Medulla oblongata (tissue), 1 donor: ENCODE measurements at regions not wholly inside any gene's neighbourhood (a gene's known extent, or its start where the extent isn't known, plus 50 kb on each side); places are given as distances from the start of the nearest gene placed in this dataset.
"Not testable (repeated sequence)": the region's sequence is repeated elsewhere in the genome, so short reads cannot be mapped to it uniquely, and the experiment has no call there.

Source experiments
- DNase-seq: peaks from one replicate; pipeline ENCODE4 v3.0.0-alpha.2; 2015; ENCODE audit errors: extremely low spot score

DNA sequence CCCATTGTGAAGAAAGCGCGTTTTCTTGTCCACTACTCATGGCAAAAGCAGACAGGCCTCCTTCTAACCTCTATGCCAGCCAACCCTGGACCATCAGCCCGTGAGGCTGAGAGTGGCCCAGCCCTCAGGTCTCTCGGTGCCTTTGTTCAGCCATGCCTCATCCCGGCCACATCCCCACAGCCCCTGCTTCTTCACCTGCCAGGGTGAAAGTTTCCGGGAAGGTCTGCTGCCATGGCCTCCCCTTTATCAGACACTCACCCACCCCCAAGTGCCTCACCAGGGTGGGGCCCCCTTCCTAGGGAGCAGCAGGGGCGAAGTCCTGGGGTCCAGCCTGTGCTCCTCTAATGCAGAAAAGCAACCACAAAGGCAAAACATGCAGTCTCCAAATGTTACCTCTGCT lies 478.4 kb upstream of the SALL3 start:
- no peak for DNase-seq

DNA sequence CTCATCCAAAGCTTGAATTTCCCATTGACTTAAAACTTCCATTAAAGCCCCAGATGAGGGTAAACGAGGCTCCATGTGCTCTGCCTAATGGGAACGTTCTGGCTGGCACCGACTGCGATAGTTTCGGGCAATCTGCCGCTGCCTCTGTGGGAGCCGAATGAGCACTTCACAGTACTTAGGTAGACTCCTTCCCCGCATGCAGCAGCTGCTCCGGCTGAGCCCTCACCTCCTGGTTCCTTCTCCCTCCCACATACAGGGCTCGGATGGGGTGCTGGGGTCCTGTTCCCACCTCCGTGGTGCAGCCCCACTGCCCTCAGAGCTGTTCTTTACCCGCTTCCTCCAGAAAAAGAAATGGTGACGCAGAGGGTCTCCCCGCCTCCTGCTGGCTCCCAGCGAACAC lies 476.5 kb upstream of the SALL3 start:
- no peak for DNase-seq

DNA sequence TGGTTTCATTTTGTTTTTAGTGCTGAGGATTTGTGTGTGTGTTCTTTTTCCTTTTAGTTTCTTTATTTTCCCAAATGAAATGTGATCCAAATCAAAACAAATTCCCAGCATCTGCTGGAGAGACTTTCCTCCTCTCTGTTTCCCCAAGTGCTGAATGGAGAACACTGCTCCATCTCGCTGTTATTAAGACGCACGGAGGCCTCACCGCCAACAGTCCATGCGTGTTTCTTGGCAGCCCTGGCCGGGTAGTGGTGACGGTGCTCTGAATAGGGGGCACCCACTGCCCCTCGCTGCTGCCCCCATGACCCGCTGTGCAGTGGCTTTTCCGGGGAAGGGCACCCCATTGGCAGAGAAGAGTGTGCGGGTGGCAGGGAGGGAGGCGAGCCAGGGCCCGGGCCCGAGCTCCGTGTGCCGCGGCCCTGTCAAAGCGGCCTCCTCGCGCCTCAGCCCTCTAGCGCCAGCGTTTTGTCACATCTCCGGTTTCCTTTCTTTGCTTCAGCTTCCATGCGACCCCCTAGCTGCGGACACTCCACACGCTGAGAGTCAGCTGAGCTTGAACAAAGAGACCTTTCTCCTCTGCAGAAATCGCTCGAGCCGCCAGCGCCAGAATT lies 473.7 kb upstream of the SALL3 start:
- DNase-seq: peak; percentile 74

DNA sequence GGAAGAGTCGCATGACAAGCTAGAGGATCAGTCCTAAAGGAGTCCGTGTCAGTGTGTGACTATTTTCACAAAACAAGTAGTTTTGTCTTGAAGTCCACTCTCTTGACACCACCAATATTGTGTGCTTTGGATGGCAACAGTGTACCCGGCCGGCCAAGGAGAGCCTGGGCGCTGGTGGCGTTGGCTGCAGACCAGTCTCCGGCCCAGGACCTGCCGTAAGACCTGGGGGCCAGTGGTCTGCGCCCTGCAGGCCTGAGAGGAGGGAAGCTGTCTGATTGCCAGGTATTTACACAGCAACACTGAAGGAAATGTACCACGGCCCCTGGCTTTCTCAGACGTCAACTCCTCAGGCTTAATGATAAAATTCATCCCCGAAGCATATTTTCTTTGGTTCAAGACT lies 472.4 kb upstream of the SALL3 start:
- DNase-seq: no peak

DNA sequence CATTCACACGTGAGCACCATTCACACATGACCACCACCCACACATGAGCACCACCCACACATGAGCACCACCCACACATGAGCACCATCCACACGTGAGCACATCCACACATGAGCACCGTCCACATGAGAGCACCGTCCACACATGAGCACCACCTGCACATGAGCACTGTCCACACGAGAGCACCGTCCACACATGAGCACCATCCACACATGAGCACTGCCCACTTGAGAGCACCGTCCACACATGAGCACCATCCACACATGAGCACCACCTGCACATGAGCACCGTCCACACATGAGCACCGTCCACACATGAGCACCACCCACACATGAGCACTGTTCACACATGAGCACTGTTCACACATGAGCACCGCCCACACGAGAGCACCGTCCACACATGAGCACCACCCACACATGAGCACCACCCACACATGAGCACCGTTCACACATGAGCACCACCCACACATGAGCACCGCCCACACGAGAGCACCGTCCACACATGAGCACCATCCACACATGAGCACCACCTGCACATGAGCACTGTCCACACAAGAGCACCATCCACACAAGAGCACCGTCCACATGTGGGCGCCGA lies 471.3 kb upstream of the SALL3 start:
- DNase-seq: not testable (repeated sequence)

DNA sequence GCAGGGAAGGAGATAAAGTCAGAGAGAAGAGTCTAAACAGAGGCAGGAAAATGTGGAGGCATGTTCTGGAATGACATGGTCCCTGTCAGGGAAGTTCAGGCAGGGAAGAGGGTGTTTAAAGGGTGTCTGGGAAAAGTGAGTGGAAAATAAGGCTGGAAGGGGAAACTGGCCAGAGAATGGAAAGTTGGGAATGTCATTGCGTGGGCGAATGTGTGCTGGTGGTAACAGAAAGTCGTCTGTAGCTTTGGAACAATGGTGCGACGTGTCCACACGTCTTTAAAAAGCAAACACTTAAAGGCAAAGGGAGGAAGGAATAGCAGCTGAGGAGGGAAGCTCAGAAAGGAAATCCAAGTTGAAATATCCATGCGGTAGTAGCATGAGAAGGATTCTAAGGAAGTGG lies 469.5 kb upstream of the SALL3 start:
- DNase-seq: no peak

DNA sequence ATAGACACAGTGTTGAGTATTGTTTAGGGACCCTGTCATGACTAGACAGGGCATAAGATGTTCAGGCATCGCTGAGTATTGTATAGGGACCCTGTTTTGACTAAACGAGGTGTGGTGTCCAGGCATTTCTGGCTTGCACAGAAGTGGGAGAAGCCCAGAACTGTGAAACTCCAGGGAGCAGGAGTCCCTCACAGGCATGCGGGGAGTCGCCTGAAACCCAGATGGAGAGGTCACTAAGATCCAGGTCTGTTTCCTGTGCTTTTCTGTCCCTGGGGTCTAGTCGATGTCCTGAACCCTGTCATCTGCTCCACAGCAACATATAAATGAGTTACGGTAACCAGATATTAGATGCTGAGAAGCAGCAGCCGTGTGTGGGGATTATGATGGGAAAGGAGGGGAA lies 469.0 kb upstream of the SALL3 start:
- no peak for DNase-seq

DNA sequence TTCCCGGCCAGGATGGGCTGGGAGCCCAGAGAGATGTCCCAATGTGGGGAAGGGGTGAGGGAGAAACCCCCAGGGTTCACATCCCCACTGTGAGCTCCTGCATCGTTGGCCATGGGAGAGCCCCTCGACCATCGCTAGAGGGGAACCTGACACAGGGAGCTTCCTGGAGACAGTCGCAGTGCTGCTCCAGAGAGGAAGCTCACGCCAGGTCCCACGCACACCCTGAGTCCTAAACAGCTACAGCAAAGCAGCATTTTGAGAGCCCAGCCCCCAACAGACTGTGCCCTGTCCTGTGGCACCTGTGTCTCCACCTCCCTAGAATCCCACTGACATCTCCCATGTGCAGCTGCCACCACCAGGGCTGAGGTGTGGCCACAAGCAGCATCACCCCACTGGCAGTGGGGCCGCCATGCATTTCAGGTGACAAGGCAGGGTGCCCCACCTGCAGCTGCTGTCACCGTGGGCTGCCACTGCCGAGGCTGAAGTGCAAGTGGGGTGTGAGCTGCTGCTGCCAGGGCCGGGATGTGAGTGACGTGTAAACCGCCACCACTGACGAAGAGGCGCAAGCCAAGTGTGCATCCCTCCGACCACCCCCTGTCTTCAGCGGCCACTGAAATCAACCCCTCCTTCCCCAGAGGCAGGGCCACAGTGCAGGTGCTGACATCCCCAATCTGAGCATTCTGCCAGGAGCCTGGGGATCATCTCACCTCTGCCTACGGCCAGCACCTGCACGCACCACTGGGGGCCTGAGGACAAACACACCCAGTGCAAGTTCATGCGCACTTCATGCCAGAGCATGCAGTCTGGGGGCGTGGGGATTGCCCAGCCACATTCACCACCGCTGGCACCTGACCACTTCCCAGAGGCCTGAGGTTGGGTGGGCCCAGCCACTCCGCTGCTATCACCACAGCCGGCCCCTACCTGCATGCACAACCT lies 467.7 kb upstream of the SALL3 start:
- DNase-seq: no peak

DNA sequence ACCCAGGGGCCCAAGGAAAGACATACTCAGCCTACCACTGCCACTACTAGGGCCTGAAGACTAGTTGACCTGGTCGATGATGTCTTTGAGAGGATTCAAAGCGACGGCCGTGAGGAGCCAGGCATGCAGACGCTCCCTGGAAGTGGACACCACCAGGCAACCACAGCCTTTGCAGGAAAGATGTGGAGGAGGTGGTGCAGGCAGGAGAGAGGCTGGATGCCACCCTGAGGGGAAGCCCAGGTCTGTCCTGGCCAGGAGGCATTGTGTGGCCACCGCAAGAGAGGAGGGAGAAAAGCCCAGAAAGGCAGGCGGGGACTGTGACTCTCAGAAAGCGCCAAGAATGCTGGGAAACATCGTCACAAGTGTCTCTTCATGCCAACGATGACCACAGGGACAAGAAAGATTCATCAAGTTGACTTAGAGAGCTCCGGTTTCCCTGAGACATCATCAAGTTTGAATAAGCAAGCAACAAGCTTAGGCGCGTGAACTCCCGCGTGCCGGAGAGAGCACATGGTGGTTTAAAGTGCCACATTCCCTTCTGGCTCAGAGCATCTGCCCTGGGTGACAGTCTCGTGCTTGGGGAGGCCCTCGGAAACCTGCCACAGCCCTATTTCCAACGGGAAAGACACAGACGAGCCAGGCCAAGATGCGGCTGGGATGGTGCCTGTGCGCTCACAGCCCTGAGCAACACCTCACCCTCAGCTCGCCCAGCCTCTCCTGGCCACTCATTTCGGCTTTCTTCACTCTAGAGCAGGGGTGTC lies 464.5 kb upstream of the SALL3 start:
- DNase-seq: no peak

DNA sequence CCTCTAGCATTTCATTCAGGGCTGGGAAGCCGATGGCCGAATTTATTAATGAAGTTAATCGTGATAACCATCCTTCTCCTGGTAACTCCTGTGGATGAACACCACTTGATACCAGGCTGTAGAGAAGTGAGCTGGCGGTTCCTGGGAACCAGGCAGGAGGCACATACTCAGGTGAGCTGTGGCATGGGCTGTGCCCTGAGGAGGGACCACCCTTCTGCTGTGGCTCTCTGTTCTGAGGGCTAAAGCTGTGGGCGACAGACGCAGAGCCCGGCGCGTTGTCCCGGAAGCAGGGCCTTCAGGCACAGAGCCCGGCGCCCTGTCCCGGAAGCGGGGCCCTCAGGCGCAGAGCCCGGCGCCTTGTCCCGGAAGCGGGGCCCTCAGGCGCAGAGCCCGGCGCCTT lies 462.3 kb upstream of the SALL3 start:
- DNase-seq: no peak

DNA sequence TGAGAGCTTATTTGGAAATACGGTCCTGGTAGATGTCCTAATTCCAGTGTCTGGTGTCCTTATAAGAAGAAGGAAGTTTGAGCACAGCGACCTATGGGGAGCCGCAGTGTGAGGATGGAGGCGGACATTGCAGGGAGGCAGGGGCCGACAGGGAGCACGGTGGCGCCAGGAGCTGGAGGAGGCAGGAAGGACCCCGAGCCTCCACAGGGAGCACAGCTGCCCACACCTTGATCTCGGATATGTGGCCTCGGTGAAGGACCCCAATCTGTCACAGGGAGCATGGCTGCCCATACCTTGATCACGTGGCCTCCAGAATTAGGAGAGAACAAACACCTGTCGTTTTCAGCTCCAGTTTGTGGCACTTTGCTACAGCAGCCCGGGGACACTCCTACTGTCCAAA lies 461.6 kb upstream of the SALL3 start:
- DNase-seq: no peak

DNA sequence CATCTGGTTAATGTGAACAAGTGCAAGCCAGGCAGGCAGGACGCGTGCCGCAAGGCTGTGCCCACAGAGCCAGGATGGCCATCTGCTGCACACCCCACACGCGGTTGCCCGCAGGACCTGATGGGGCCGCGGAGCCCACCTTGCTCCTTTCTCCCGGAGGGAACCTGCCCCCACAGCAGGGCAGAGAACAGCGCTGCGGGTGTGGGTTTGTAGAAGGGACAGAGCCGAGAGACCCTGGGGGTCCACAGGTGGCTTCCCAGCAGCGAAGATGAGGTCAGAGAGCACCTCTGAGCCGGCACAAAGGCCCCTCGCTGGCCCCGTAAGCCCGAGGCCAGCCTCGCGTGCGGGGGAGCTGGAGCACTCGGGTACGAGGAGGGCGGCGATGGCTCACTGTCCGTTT lies 460.8 kb upstream of the SALL3 start:
- DNase-seq: no peak

DNA sequence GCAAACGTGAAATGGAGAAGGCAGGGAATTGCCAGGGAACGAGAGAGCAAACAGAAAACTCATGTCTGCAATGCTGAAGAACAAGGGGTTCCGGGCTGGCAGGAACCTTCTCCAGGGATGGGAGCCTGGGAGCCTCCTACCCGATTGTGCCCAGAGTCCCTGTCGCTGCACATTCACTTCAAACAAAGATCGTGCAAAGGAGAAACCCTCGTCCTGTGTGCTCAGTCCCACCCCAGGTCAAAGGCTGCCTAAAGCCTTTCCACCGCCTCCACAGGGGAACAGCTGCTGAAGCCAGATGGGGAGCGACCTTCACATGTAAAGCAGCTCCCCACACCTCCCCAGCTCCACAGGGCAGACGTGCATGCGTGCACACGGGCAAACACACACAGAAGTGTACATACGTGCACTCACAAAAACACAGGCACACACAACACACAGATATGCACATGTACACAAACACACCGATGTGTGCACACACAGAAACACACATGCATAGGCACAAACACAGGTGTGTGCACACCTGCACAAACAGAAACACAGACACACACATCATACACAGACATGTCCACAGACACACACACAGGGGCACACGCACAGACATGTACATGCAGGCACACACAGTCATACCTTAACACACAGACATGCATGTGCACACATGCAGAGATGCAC lies 460.1 kb upstream of the SALL3 start:
- DNase-seq: no peak

DNA sequence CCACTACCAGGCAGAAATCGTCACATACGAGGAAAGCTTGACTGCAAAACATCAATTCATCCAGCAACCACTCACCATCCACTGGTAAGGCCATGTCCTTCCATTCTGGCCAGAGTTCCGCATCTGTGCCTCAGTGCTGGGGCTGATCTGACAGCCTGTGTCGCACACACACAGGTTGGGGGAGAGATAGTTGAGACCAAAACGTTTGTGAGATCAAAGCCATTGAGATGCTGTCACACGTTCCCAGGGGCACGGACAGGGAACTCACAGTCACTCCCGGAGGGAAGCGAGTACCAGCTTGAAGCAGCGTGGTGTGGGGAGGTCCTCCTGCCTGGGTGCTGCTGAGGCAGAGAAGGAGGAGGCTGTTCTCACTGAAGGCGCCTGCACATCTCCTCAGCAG lies 458.5 kb upstream of the SALL3 start:
- DNase-seq: no peak

DNA sequence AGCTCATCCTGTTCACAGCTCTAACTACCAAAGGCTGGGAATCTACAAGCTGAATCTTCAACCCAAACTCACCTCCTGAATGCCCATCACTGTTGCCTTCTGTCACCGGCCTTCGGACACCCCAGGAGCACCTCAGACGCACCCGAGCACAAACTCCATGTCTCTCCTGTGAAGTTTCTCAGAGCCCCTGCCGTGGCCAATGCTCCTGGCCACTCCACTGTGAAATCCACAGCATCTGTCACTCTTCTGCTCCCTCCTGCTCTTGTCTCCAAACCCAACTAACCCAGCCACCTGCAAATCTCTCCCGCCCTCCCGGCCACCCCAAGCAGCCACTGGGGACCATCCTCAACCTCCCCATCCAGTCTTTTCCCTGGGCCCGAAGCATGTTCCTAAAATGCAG lies 457.9 kb upstream of the SALL3 start:
- no peak for DNase-seq

DNA sequence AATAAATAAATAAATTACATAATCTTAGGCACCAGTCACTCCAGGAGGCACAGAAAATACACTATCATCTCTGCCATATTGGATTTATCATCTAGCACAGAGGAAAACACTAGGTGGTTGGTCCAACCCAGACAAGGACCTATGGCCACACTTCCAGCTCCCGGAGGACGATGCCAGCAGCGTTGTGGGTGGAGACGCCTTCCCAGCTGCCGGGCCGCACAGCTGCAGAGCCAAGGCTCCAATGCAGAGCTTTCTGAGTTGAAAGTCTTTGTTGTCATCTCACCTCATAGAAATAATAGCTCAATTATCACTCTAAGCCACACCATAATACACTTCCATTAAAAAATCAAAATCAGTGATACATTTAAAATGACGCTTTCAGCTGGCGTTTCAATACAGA lies 457.1 kb upstream of the SALL3 start:
- DNase-seq: no peak

DNA sequence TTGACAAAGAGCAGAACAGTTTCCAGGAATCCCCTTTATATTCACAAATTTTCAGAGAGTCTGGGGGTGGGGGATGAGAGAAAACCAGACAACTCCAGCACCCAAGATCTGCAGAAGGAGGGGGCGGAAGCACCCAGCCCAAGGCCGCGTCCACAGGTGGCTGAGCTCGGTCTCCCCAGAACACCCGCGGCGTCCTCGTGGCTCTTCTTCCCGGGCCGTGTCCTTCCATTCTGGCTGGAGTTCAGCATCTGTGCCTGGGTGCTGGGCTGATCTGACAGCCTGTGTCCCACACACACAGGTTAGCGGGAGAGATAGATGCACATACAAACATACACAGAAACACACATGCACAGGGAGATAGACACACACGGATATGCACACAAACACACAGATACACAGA lies 455.8 kb upstream of the SALL3 start:
- DNase-seq: no peak

DNA sequence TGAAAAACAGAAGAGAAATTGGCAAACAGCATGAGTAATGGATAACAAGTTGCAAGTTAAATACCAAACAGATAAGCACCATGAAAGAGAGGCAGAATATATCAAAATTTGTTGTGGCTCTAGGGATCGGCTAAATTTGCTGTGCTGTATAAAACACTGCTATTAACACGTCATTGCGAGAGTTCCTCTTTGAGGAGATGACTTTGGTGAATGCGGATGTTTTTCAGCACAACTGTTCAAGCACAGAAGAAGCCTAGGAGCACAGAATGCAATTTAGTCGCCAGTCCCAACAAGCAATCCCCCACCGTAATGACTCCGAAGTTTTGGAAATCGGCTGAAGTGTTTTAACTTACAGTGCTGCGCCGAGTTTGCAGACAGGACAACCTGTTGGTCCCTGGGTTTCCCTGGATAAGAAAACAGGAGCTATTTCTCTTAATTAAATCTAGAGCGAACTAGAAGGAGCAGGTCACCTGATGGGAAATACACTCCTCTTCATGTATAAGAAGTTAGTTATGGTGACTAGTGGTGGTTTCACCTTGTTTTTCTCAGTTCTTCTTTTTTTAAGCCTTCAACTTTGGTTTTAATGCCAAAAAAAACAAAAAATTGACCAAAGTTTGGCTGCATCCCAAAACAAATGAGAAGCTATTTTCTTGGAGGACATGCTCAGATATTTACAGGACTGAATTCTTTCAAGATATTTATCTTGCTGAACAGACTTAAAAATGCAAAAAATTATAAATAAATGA lies 454.1 kb upstream of the SALL3 start:
- DNase-seq: peak; percentile 39

DNA sequence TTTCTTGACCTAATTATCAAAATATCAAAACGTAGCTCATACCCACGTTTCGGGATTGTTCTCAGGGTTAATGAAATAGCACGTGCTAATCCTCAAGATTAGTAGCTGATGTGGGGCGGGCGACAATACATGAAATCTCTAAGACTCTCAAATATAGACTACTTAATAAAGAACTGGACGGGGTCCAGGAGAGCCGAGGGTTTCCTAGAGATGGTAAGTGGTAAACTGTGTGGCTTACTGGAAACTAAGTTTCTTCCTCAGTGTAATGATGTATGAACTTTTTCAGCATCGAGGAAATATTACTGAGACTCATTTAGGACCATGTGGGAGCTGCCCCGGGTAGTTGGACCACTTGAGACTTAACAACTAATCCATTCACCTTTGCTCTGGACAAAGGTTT lies 453.3 kb upstream of the SALL3 start:
- DNase-seq: no peak

DNA sequence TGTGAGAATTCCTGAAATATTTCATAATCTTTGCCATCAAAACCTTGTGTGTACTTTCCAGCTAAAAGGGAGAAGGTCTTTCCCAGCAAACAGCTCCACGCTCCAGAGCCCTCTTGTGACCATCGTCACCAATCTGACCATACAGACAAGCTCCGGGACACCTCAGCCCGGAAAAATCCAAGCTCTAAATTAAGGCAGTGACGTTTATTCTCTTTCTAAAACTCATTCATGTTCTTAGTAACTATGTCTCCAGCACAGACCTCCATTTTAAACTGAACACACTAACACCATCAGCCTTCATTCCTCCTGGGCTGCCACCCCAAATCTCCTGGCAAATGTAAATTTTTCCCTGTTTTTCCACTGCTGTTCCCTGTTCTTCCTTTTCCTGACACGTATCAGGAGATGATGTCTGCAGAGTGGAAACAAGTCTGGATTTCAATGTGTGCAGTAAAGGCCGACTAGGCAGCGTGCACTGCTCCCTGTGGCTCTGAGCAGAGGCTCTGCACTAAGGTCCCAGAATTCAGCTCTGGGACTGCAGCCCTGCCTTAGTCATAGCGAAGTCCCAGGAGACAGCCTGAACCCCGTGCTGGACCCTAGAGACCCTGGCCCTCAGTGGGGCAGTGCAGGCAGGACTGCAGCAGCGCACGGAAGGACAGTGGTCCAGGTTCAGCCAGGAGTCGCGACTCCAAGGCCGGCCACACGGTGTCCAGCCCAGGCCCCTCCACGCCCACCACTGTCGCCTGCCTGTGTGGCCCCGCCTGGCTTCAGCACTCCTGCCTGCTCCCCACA lies 452.5 kb upstream of the SALL3 start:
- DNase-seq: no peak
